ENCODE measurements at regions not wholly inside any gene's neighbourhood (a gene's known extent, or its start where the extent isn't known, plus 50 kb on each side); places are given as distances from the start of the nearest gene placed in this dataset.

DNA sequence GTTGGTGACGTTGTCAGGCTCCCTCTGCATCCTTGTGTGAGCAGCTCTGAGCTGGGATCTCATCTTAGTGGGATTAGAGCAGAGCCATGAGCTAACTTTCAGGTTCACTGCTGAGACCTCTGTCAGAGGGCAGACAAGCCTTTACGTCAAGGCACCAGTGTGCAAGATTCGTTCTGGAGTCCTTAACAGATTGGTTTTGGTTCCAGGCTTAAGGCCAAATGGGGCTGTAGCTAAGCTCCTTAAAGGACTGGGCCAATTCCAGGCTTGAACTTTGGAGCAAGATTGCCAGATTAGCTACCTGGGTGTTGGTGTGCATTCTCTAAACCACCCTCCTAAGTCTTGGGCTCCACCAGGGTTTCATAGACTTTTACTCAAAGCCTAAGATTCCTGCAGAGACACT lies 52.6 kb upstream of the PDC start:
- TF ChIP-seq, protein P1, sequence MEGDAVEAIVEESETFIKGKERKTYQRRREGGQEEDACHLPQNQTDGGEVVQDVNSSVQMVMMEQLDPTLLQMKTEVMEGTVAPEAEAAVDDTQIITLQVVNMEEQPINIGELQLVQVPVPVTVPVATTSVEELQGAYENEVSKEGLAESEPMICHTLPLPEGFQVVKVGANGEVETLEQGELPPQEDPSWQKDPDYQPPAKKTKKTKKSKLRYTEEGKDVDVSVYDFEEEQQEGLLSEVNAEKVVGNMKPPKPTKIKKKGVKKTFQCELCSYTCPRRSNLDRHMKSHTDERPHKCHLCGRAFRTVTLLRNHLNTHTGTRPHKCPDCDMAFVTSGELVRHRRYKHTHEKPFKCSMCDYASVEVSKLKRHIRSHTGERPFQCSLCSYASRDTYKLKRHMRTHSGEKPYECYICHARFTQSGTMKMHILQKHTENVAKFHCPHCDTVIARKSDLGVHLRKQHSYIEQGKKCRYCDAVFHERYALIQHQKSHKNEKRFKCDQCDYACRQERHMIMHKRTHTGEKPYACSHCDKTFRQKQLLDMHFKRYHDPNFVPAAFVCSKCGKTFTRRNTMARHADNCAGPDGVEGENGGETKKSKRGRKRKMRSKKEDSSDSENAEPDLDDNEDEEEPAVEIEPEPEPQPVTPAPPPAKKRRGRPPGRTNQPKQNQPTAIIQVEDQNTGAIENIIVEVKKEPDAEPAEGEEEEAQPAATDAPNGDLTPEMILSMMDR (IDR thresholded peaks at IDR 0.05): no peak
- TF ChIP-seq POLR2A (IDR thresholded peaks at IDR 0.05) (no peak), EP300 (IDR thresholded peaks at IDR 0.05) (no peak), POLR2AphosphoS5 (IDR thresholded peaks at IDR 0.05) (no peak)

Measured in upper lobe of left lung (tissue), 4 donors.